ENCODE measurements at regions not wholly inside any gene's neighbourhood (a gene's known extent, or its start where the extent isn't known, plus 50 kb on each side); places are given as distances from the start of the nearest gene placed in this dataset.

DNA sequence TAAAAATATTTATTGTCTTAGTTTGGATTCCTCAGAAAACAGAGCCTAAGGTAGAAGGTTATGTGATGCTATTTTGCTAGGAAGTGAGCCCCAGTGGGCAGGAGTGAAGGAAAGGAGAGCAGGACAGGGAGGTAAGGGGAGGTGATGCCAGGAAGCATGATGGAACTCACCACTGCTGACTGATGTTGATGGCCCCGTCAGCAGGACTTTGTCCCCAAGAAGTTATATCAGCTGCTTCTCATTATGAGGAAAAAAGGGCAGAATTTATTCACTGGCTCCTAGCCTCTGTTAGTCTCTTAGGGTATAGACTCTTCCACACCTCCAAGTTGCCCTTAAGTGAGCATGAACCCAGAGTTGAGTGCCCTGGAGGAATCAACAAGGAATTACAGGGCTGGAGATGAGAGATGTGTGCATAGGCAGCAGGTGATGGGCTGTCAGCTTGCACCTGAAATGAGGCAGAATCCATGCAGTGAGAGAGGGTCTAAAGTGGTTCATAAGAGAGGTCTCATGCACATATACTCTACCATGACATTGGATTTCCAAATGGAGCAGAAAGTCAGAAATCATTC lies 120.6 kb upstream of the NIPBL start:
- H3K4me2 ChIP-seq (ENCODE audit: insufficient read depth, low read length) = no peak overlapping the region
- no peak overlapping the region for H2AFZ ChIP-seq (ENCODE audit: low read length)
- no peak for DNase-seq (ENCODE audit: insufficient read length, low spot score, missing footprints)
- no peak overlapping the region for H3K4me3 ChIP-seq (ENCODE audit: insufficient read depth, low read length)
- H3K27ac ChIP-seq (ENCODE audit: low read depth, low read length) = no peak overlapping the region
- no peaks in the 10 kb centered on the region for H3K9me3 ChIP-seq (ENCODE audit: low read depth, low read length)
- TF ChIP-seq, protein P1, sequence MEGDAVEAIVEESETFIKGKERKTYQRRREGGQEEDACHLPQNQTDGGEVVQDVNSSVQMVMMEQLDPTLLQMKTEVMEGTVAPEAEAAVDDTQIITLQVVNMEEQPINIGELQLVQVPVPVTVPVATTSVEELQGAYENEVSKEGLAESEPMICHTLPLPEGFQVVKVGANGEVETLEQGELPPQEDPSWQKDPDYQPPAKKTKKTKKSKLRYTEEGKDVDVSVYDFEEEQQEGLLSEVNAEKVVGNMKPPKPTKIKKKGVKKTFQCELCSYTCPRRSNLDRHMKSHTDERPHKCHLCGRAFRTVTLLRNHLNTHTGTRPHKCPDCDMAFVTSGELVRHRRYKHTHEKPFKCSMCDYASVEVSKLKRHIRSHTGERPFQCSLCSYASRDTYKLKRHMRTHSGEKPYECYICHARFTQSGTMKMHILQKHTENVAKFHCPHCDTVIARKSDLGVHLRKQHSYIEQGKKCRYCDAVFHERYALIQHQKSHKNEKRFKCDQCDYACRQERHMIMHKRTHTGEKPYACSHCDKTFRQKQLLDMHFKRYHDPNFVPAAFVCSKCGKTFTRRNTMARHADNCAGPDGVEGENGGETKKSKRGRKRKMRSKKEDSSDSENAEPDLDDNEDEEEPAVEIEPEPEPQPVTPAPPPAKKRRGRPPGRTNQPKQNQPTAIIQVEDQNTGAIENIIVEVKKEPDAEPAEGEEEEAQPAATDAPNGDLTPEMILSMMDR (IDR thresholded peaks at IDR 0.05; ENCODE audit: extremely low read depth, low read depth, low read length) = no peak
- H4K20me1 ChIP-seq (ENCODE audit: insufficient read depth, low read length) = no peaks in the 10 kb centered on the region
- H3K79me2 ChIP-seq (ENCODE audit: insufficient read depth, low read length) = no peaks in the 10 kb centered on the region
- no peaks in the 10 kb centered on the region for H3K4me1 ChIP-seq (ENCODE audit: insufficient read depth, low read length)
- H3K36me3 ChIP-seq (ENCODE audit: insufficient read depth, low read length) = no peaks in the 10 kb centered on the region
- peaks cover 19% of the 10 kb centered on the region for H3K27me3 ChIP-seq (ENCODE audit: insufficient read depth, low read length)

DNA sequence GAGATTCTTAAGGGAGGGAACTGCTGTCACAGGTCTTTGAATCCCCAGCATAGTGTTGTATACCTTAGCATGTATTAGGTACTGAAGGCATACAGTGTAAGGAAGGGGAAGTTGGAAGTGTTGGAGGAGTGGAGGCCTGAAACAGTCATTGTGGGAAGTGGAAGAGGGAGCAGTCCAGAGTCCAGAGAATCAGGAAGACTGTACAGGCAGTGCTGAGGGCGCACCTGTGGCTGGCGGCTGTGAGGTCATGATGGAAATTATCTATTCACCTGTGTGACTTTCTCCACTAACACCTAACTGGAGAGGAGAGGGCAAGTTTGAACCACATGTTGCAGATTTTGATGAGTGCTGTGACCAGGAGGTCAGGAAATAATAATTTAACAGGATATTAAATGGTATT lies 119.7 kb upstream of the NIPBL start:
- Histone ChIP-seq H3K79me2 (ENCODE audit: insufficient read depth, low read length) (no peaks in the 10 kb centered on the region), H3K9me3 (ENCODE audit: low read depth, low read length) (no peaks in the 10 kb centered on the region), H3K36me3 (ENCODE audit: insufficient read depth, low read length) (no peaks in the 10 kb centered on the region), H3K27me3 (ENCODE audit: insufficient read depth, low read length) (peaks cover 19% of the 10 kb centered on the region), H3K27ac (ENCODE audit: low read depth, low read length) (no peak overlapping the region), H3K4me2 (ENCODE audit: insufficient read depth, low read length) (no peak overlapping the region), H4K20me1 (ENCODE audit: insufficient read depth, low read length) (no peaks in the 10 kb centered on the region), H3K4me3 (ENCODE audit: insufficient read depth, low read length) (no peak overlapping the region), H3K4me1 (ENCODE audit: insufficient read depth, low read length) (no peaks in the 10 kb centered on the region), H2AFZ (ENCODE audit: low read length) (no peak overlapping the region)
- DNase-seq (ENCODE audit: insufficient read length, low spot score, missing footprints) = no peak
- TF ChIP-seq, protein P1 (IDR thresholded peaks at IDR 0.05; ENCODE audit: extremely low read depth, low read depth, low read length) = no peak

DNA sequence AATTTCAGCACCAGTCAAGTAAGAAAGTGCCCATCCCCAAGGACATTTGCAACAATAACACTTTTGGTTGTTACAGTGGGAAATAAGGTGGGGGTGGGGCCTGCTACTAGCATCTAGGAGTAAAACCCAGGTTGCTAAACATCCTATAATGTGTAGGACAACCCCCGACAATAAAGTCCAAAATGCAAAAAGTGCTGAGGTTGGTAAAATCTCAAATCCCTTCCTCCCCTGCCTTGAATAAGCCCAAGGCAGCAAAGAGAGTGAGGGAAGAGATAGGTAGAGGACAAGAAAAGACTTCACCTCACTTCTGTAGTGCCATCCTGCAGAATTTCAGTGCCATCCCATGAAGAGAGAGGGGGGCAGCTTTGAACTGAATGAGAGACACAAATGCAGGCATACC lies 117.5 kb upstream of the NIPBL start:
- no peak for DNase-seq (ENCODE audit: insufficient read length, low spot score, missing footprints)
- Histone ChIP-seq H3K27ac (ENCODE audit: low read depth, low read length) (no peak overlapping the region), H3K4me2 (ENCODE audit: insufficient read depth, low read length) (no peak overlapping the region), H3K4me3 (ENCODE audit: insufficient read depth, low read length) (no peak overlapping the region), H3K36me3 (ENCODE audit: insufficient read depth, low read length) (no peaks in the 10 kb centered on the region), H3K79me2 (ENCODE audit: insufficient read depth, low read length) (no peaks in the 10 kb centered on the region), H4K20me1 (ENCODE audit: insufficient read depth, low read length) (no peaks in the 10 kb centered on the region), H3K27me3 (ENCODE audit: insufficient read depth, low read length) (peaks cover 26% of the 10 kb centered on the region), H3K9me3 (ENCODE audit: low read depth, low read length) (no peaks in the 10 kb centered on the region), H3K4me1 (ENCODE audit: insufficient read depth, low read length) (no peaks in the 10 kb centered on the region), H2AFZ (ENCODE audit: low read length) (no peak overlapping the region)
- TF ChIP-seq, protein P1 (IDR thresholded peaks at IDR 0.05; ENCODE audit: extremely low read depth, low read depth, low read length) = no peak

DNA sequence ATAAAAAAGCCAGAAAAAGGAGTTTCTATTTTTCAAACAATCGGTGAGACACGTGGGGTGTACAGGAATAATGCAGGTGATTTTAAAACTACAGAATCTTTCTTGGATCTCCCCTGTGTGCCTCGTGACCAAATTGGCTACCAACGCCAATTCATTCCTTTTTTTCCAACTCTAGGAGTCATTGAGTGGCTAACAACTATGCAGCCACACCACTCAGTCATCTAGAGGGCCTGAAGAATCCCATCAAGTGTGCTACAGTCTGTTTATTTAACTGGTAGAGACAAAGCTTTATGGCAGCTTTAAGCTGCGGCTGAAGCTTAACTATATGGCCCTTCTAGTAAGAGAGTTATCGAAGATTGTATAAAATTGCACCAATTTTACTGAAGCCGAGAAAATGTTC lies 113.1 kb upstream of the NIPBL start:
- peaks cover 14% of the 10 kb centered on the region for H3K27me3 ChIP-seq (ENCODE audit: insufficient read depth, low read length)
- no peak for DNase-seq (ENCODE audit: insufficient read length, low spot score, missing footprints)
- TF ChIP-seq, protein P1 (IDR thresholded peaks at IDR 0.05; ENCODE audit: extremely low read depth, low read depth, low read length) = no peak

More for the DNA sequence above, 113.1 kb upstream of the NIPBL start:
- H4K20me1 ChIP-seq (ENCODE audit: insufficient read depth, low read length) = no peaks in the 10 kb centered on the region
- no peaks in the 10 kb centered on the region for H3K79me2 ChIP-seq (ENCODE audit: insufficient read depth, low read length)
- no peak overlapping the region for H2AFZ ChIP-seq (ENCODE audit: low read length)
- H3K4me1 ChIP-seq (ENCODE audit: insufficient read depth, low read length) = no peaks in the 10 kb centered on the region
- no peak overlapping the region for H3K27ac ChIP-seq (ENCODE audit: low read depth, low read length)
- no peaks in the 10 kb centered on the region for H3K36me3 ChIP-seq (ENCODE audit: insufficient read depth, low read length)
- H3K4me2 ChIP-seq (ENCODE audit: insufficient read depth, low read length) = no peak overlapping the region
- H3K4me3 ChIP-seq (ENCODE audit: insufficient read depth, low read length) = no peak overlapping the region
- H3K9me3 ChIP-seq (ENCODE audit: low read depth, low read length) = no peaks in the 10 kb centered on the region

All from osteoblast (primary cell).